ENCODE measurements at regions not wholly inside any gene's neighbourhood (a gene's known extent, or its start where the extent isn't known, plus 50 kb on each side); places are given as distances from the start of the nearest gene placed in this dataset.

- no peak overlapping the region for H2AFZ ChIP-seq (ENCODE audit: low read length)
- no peak for DNase-seq (ENCODE audit: low spot score)
- BruUV-seq (replicated peaks) = no TSS peak
Measured at GRCh38 chr1:105359457-105359856, 1609.8 kb downstream of the AMY1C start.

GRCh38 chr1:105362438-105362837 lies 1612.7 kb downstream of the AMY1C start:
- Histone ChIP-seq H3K79me2 (ENCODE audit: insufficient read depth, low read depth, low read length) (no peaks in the 10 kb centered on the region), H3K9me2 (ENCODE audit: insufficient read depth, low read length) (no peaks in the 10 kb centered on the region), H3K27ac (ENCODE audit: low read depth, low read length, poor library complexity, severe bottlenecking) (no peak overlapping the region), H3K4me1 (ENCODE audit: insufficient read depth, low read length, poor library complexity, severe bottlenecking) (no peaks in the 10 kb centered on the region), H4K20me1 (ENCODE audit: insufficient read depth, low read length) (no peaks in the 10 kb centered on the region), H3K4me3 (ENCODE audit: low read depth, low read length, poor library complexity, severe bottlenecking) (no peak overlapping the region), H2AFZ (ENCODE audit: low read length) (no peak overlapping the region), H3K36me3 (ENCODE audit: insufficient read depth, low read length) (no peaks in the 10 kb centered on the region), H3K9me3 (ENCODE audit: low read length) (no peaks in the 10 kb centered on the region), H3K4me2 (ENCODE audit: low read length) (no peak overlapping the region)
- BruUV-seq (replicated peaks) = no TSS peak
- ChIA-PET POLR2A (no interaction called here), CTCF (ENCODE audit: unreplicated experiment) (no interaction called here)
- intact Hi-C loops (cut with micrococcal nuclease; ENCODE audit: unreplicated experiment) = no loop called here
- no peak for TF ChIP-seq CTCF (conservative IDR thresholded peaks at IDR 0.05; ENCODE audit: low read length)
- TF ChIP-seq EZH2phosphoT487 (IDR thresholded peaks at IDR 0.05; ENCODE audit: borderline replicate concordance, low read depth, low read length) = no peak
- no peak for DNase-seq (ENCODE audit: low spot score)

More at GRCh38 chr1:105359457-105359856, 1609.8 kb downstream of the AMY1C start:
- ChIA-PET CTCF (ENCODE audit: unreplicated experiment) (no interaction called here), POLR2A (interaction anchor here (0.7 kb wide), 1 partner anchor 1323 kb away, joined by 4 read pairs; no protein-coding TSS in a partner anchor)
- intact Hi-C loops (cut with micrococcal nuclease; ENCODE audit: unreplicated experiment) = no loop called here
- Histone ChIP-seq H3K4me3 (ENCODE audit: low read depth, low read length, poor library complexity, severe bottlenecking) (no peak overlapping the region), H3K9me2 (ENCODE audit: insufficient read depth, low read length) (no peaks in the 10 kb centered on the region), H3K36me3 (ENCODE audit: insufficient read depth, low read length) (no peaks in the 10 kb centered on the region), H3K4me1 (ENCODE audit: insufficient read depth, low read length, poor library complexity, severe bottlenecking) (no peaks in the 10 kb centered on the region), H3K27ac (ENCODE audit: low read depth, low read length, poor library complexity, severe bottlenecking) (no peak overlapping the region), H3K79me2 (ENCODE audit: insufficient read depth, low read depth, low read length) (no peaks in the 10 kb centered on the region), H4K20me1 (ENCODE audit: insufficient read depth, low read length) (no peaks in the 10 kb centered on the region), H3K4me2 (ENCODE audit: low read length) (no peak overlapping the region), H3K9me3 (ENCODE audit: low read length) (no peaks in the 10 kb centered on the region)
- no peak for TF ChIP-seq CTCF (conservative IDR thresholded peaks at IDR 0.05; ENCODE audit: low read length)
- TF ChIP-seq EZH2phosphoT487 (IDR thresholded peaks at IDR 0.05; ENCODE audit: borderline replicate concordance, low read depth, low read length) = no peak

GRCh38 chr1:105368446-105368845 lies 1618.7 kb downstream of the AMY1C start:
- no peaks in the 10 kb centered on the region for H3K9me3 ChIP-seq (ENCODE audit: low read length)
- no peak for TF ChIP-seq CTCF (conservative IDR thresholded peaks at IDR 0.05; ENCODE audit: low read length)
- no peak for TF ChIP-seq EZH2phosphoT487 (IDR thresholded peaks at IDR 0.05; ENCODE audit: borderline replicate concordance, low read depth, low read length)
- no peaks in the 10 kb centered on the region for H3K36me3 ChIP-seq (ENCODE audit: insufficient read depth, low read length)
- H3K79me2 ChIP-seq (ENCODE audit: insufficient read depth, low read depth, low read length) = no peaks in the 10 kb centered on the region
- CTCF ChIA-PET (ENCODE audit: unreplicated experiment) = no interaction called here
- H3K4me3 ChIP-seq (ENCODE audit: low read depth, low read length, poor library complexity, severe bottlenecking) = no peak overlapping the region
- no TSS peak for BruUV-seq (replicated peaks)
- intact Hi-C loops (cut with micrococcal nuclease; ENCODE audit: unreplicated experiment) = no loop called here
- no peaks in the 10 kb centered on the region for H3K9me2 ChIP-seq (ENCODE audit: insufficient read depth, low read length)
- H3K27ac ChIP-seq (ENCODE audit: low read depth, low read length, poor library complexity, severe bottlenecking) = no peak overlapping the region
- H3K4me1 ChIP-seq (ENCODE audit: insufficient read depth, low read length, poor library complexity, severe bottlenecking) = no peaks in the 10 kb centered on the region
- no peaks in the 10 kb centered on the region for H4K20me1 ChIP-seq (ENCODE audit: insufficient read depth, low read length)
- H2AFZ ChIP-seq (ENCODE audit: low read length) = no peak overlapping the region
- POLR2A ChIA-PET = interaction anchor here (0.6 to 0.7 kb wide), 3 partner anchors 38 to 591 kb away, joined by 3 to 5 read pairs (median 3); no protein-coding TSS in a partner anchor
- no peak for DNase-seq (ENCODE audit: low spot score)
- no peak overlapping the region for H3K4me2 ChIP-seq (ENCODE audit: low read length)

Measured in OCI-LY7 (cell line).